Endothelial cell of umbilical vein (primary cell): ENCODE measurements at regions not wholly inside any gene's neighbourhood (a gene's known extent, or its start where the extent isn't known, plus 50 kb on each side); places are given as distances from the start of the nearest gene placed in this dataset.

Experiments used
- BruUV-seq: library from RNA; stranded (reverse); fragments of 400-500 nt; replicated peaks from 2 replicates; lab custom pipeline; 2021; lab: Mats Ljungman, UMichigan
- CTCF ChIA-PET: fragments of 300-600, 350-600 bp; sonication (Branson Sonifier 250); formaldehyde crosslinking; loops from one replicate; lab custom pipeline; 2021; ENCODE audit warnings: antibody characterized with exemption, inconsistent platforms; lab: Charles Lee
- POLR2A ChIA-PET: fragments of 300-600, 350-600 bp; sonication (Branson Sonifier 250); formaldehyde crosslinking; loops from one replicate; lab custom pipeline; 2021; ENCODE audit warnings: antibody characterized with exemption, inconsistent platforms; lab: Charles Lee
- DNase-seq: peaks from one replicate; pipeline ENCODE4 v3.0.0-alpha.2; 2011; ENCODE audit warnings: low read depth, low spot score
- FAIRE-seq: peaks from 2 replicates; lab custom pipeline; 2011; peaks lifted over from hg19 to GRCh38; lab: Jason Lieb, UNC
- H2AFZ ChIP-seq: 2 replicates; pipeline ENCODE4 v1.6.0; 2012; ENCODE audit warnings: low read depth, low read length, control low read depth, inconsistent platforms
- H3K27ac ChIP-seq: 2 replicates; pipeline ENCODE4 v1.5.1; 2011; ENCODE audit warnings: low read depth, mild to moderate bottlenecking, control low read depth, low read length, moderate library complexity; ENCODE audit not compliant: insufficient read depth
- H3K27me3 ChIP-seq, 2 experiments: 2 replicates each; pipeline versions ENCODE4 v1.6.0 to v1.6.1; 2011; ENCODE audit warnings: low read length in 2 of 2, mixed read lengths in 1 of 2; ENCODE audit not compliant: control insufficient read depth in 2 of 2, insufficient read depth in 2 of 2
- H3K36me3 ChIP-seq, 2 experiments: 2 replicates in 1 of 2; 3 replicates in 1 of 2; pipeline ENCODE4 v1.5.1; 2011; ENCODE audit warnings: low read length in 2 of 2, mild to moderate bottlenecking in 1 of 2, moderate library complexity in 1 of 2; ENCODE audit not compliant: control insufficient read depth in 2 of 2, insufficient read depth in 2 of 2; ENCODE audit errors: extremely low read depth in 1 of 2
- H3K4me1 ChIP-seq: 3 replicates; pipeline ENCODE4 v1.5.1; 2011; ENCODE audit warnings: mild to moderate bottlenecking, low read length; ENCODE audit not compliant: control insufficient read depth, insufficient read depth; ENCODE audit errors: extremely low read depth
- H3K4me2 ChIP-seq: 2 replicates; pipeline ENCODE4 v1.6.1; 2011; ENCODE audit warnings: low read length, control low read depth, mixed read lengths; ENCODE audit not compliant: insufficient read depth
- H3K4me3 ChIP-seq, 3 experiments: fragments of 200-600 bp in 1 of 3; sonication (generic), shearing (Covaris generic) in 1 of 3; replicated peaks in 1 of 3; 2 replicates each; pipeline ENCODE4 v1.5.1; 2011 to 2016; ENCODE audit warnings: control low read depth in 3 of 3, low read length in 3 of 3, mild to moderate bottlenecking in 2 of 3, inconsistent platforms in 1 of 3, low read depth in 1 of 3, moderate library complexity in 1 of 3; ENCODE audit not compliant: insufficient read depth in 1 of 3
- H3K79me2 ChIP-seq: 2 replicates; pipeline ENCODE4 v1.6.0; 2012; ENCODE audit warnings: low read length, inconsistent platforms; ENCODE audit not compliant: control insufficient read depth, insufficient read depth
- H3K9ac ChIP-seq: replicated peaks from 2 replicates; pipeline ENCODE3; 2011; ENCODE audit warnings: low read length, control low read depth; ENCODE audit not compliant: insufficient read depth; ENCODE audit errors: extremely low read depth
- H3K9me1 ChIP-seq: replicated peaks from 3 replicates; pipeline ENCODE4 v1.6.0; 2011; ENCODE audit warnings: mild to moderate bottlenecking, low read length; ENCODE audit not compliant: control insufficient read depth, insufficient read depth; ENCODE audit errors: extremely low read depth
- H3K9me3 ChIP-seq: replicated peaks from 2 replicates; pipeline ENCODE4 v1.5.1; 2012; ENCODE audit warnings: low read length, inconsistent platforms; ENCODE audit not compliant: control insufficient read depth, insufficient read depth
- H4K20me1 ChIP-seq: replicated peaks from 2 replicates; pipeline ENCODE3; 2011; ENCODE audit warnings: mild to moderate bottlenecking, low read length; ENCODE audit not compliant: control insufficient read depth, insufficient read depth; ENCODE audit errors: extremely low read depth
- EZH2 ChIP-seq: IDR thresholded peaks from 2 replicates; pipeline ENCODE4 v1.6.1; 2012; ENCODE audit warnings: borderline replicate concordance, low read depth, mild to moderate bottlenecking, moderate library complexity, low read length, inconsistent platforms; ENCODE audit not compliant: severe bottlenecking
- FOS ChIP-seq: IDR thresholded peaks from 2 replicates; pipeline ENCODE4 v1.6.1; 2011; ENCODE audit warnings: mild to moderate bottlenecking, low read length, moderate library complexity, borderline replicate concordance; ENCODE audit not compliant: insufficient read depth
- GATA2 ChIP-seq: IDR thresholded peaks from 2 replicates; pipeline ENCODE4 v1.7.0; 2011; ENCODE audit warnings: low read depth, mild to moderate bottlenecking, moderate library complexity, mixed read lengths, low read length; ENCODE audit not compliant: insufficient read length, insufficient read depth
- JUN ChIP-seq: IDR thresholded peaks from 2 replicates; pipeline ENCODE4 v1.6.1; 2011; ENCODE audit warnings: borderline replicate concordance, low read depth; ENCODE audit not compliant: insufficient read length, insufficient read depth
- MYC ChIP-seq: IDR thresholded peaks from one replicate; pipeline ENCODE4 v1.6.1; 2011; ENCODE audit warnings: mild to moderate bottlenecking, low read depth, low read length
- POLR2A ChIP-seq: IDR thresholded peaks from 2 replicates; pipeline ENCODE4 v1.6.1; 2012; ENCODE audit warnings: low read depth, mild to moderate bottlenecking, control low read depth, low read length
- POLR2AphosphoS5 ChIP-seq: IDR thresholded peaks from 2 replicates; pipeline ENCODE4 v1.6.1; 2012; ENCODE audit warnings: low read depth, mild to moderate bottlenecking, control low read depth, low read length, moderate library complexity; ENCODE audit not compliant: insufficient read depth
- dilution Hi-C: fragments of 300-500 bp; cut with MboI; formaldehyde crosslinking; loops from one replicate; pipeline ENCODE4 v1.15.0; 2019; ENCODE audit warnings: low sequenced_read_pairs; ENCODE audit not compliant: extremely low pct_ligation_motif_present
- intact Hi-C: fragments of 100-400 bp; cut with micrococcal nuclease; formaldehyde crosslinking; loops from one replicate; pipeline ENCODE4 v1.10.0; 2022
- TF ChIP-seq, protein P1 (sequence below), 2 donors: IDR thresholded peaks; 1 replicate in 1 of 2; 2 replicates in 1 of 2; pipeline ENCODE4 v1.5.1; 2011; ENCODE audit warnings: low read length in 2 of 2, mild to moderate bottlenecking in 2 of 2, moderate library complexity in 2 of 2, control low read depth in 1 of 2, inconsistent platforms in 1 of 2, low read depth in 1 of 2; ENCODE audit not compliant: insufficient read depth in 1 of 2; ENCODE audit errors: extremely low read depth in 1 of 2
- TF ChIP-seq, protein P2 (sequence below): IDR thresholded peaks from 2 replicates; pipeline ENCODE4 v1.6.1; 2011; ENCODE audit not compliant: insufficient read depth, insufficient read length

DNA sequence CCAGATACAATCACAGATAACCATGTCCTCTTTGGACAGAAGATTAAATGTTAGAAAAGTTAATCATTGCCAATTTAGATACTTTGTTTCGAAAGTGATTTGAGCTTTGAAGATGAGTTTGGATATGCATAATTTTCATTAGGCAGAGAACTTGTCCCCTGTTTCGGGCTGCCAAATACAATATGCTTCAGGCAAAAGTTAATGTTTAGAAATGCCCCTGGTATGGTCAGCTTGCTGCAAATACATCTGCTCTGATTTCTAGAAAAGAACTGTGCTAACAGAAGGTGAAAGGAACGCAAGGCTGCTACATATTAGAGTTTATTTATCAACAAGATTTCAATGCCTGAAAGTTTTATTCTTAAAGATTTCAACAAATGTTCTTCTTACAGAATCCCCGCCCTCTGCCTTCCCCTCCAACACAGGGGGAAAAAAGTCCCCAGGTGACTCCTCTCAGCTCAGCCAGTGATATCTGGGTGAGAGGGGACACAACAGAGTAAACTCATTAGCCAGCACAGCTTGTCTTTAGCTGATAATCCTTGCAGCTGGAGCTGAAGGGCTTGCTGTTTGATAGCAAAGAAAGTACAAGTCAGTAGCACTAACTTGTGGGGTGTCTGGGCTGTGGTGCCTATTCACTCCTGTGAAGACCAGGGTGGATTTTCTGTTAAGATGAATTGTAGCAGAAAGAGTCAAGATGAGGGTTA lies 435.7 kb downstream of the DMAC1 start:
- dilution Hi-C loops (no loop called here), intact Hi-C loops (no loop called here)
- Histone ChIP-seq H2AFZ (no peak overlapping the region), H3K27me3 (no peaks in the 10 kb centered on the region), H3K9ac (no peak overlapping the region), H3K9me1 (no peaks in the 10 kb centered on the region), H3K4me1 (no peaks in the 10 kb centered on the region), H3K27ac (no peak overlapping the region), H4K20me1 (no peaks in the 10 kb centered on the region), H3K36me3 (no peaks in the 10 kb centered on the region), H3K9me3 (no peaks in the 10 kb centered on the region), H3K4me3 (no peak overlapping the region), H3K79me2 (no peaks in the 10 kb centered on the region), H3K4me2 (no peak overlapping the region)
- no peak for TF ChIP-seq FOS
- TF ChIP-seq POLR2AphosphoS5: no peak
- TF ChIP-seq POLR2A: no peak
- no peak for TF ChIP-seq MYC
- TF ChIP-seq EZH2: no peak
- no peak for TF ChIP-seq GATA2
- TF ChIP-seq, protein P1, sequence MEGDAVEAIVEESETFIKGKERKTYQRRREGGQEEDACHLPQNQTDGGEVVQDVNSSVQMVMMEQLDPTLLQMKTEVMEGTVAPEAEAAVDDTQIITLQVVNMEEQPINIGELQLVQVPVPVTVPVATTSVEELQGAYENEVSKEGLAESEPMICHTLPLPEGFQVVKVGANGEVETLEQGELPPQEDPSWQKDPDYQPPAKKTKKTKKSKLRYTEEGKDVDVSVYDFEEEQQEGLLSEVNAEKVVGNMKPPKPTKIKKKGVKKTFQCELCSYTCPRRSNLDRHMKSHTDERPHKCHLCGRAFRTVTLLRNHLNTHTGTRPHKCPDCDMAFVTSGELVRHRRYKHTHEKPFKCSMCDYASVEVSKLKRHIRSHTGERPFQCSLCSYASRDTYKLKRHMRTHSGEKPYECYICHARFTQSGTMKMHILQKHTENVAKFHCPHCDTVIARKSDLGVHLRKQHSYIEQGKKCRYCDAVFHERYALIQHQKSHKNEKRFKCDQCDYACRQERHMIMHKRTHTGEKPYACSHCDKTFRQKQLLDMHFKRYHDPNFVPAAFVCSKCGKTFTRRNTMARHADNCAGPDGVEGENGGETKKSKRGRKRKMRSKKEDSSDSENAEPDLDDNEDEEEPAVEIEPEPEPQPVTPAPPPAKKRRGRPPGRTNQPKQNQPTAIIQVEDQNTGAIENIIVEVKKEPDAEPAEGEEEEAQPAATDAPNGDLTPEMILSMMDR (IDR thresholded peaks at IDR 0.05; ENCODE audit: extremely low read depth in 1 of 2, insufficient read depth in 1 of 2, low read depth in 1 of 2, low read length in 2 of 2): no peak
- TF ChIP-seq, protein P2, sequence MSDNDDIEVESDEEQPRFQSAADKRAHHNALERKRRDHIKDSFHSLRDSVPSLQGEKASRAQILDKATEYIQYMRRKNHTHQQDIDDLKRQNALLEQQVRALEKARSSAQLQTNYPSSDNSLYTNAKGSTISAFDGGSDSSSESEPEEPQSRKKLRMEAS: no peak
- no peak for TF ChIP-seq JUN
- DNase-seq (no peak), FAIRE-seq (no peak)
- no TSS peak for BruUV-seq
- POLR2A ChIA-PET: no interaction called here
- CTCF ChIA-PET: no interaction called here
